H9 (cell line): ENCODE measurements at regions not wholly inside any gene's neighbourhood (a gene's known extent, or its start where the extent isn't known, plus 50 kb on each side); places are given as distances from the start of the nearest gene placed in this dataset.

Experiments used
- DNase-seq: peaks from one replicate; pipeline ENCODE4 v3.0.0-alpha.2; 2017
- H2AFZ ChIP-seq: one replicate; pipeline ENCODE4 v1.6.1; 2013; ENCODE audit warnings: mild to moderate bottlenecking, low read length, control low read depth, moderate library complexity
- H2AK5ac ChIP-seq: 2 replicates; pipeline ENCODE4 v1.6.1; 2013; ENCODE audit warnings: low read length, control low read depth, mixed read lengths; ENCODE audit not compliant: insufficient read length
- H2BK120ac ChIP-seq: one replicate; pipeline ENCODE4 v1.6.1; 2013; ENCODE audit warnings: low read depth, mild to moderate bottlenecking, low read length, control low read depth, inconsistent platforms; ENCODE audit not compliant: poor library complexity, severe bottlenecking
- H2BK12ac ChIP-seq: 2 replicates; pipeline ENCODE4 v1.6.1; 2013; ENCODE audit warnings: low read length, control low read depth, mixed read lengths, low read depth; ENCODE audit not compliant: insufficient read length
- H2BK15ac ChIP-seq: 2 replicates; pipeline ENCODE4 v1.6.1; 2013; ENCODE audit warnings: low read depth, low read length, control low read depth
- H2BK20ac ChIP-seq: one replicate; pipeline ENCODE4 v1.6.1; 2013; ENCODE audit warnings: low read depth, mild to moderate bottlenecking, low read length, control low read depth, inconsistent platforms; ENCODE audit not compliant: poor library complexity, severe bottlenecking
- H2BK5ac ChIP-seq: 2 replicates; pipeline ENCODE4 v1.6.1; 2013; ENCODE audit warnings: low read length, control low read depth, mixed read lengths; ENCODE audit not compliant: insufficient read length
- H3K14ac ChIP-seq: 2 replicates; pipeline ENCODE4 v1.6.1; 2013; ENCODE audit warnings: low read length, control low read depth; ENCODE audit not compliant: insufficient read depth
- H3K18ac ChIP-seq: 2 replicates; pipeline ENCODE4 v1.6.1; 2013; ENCODE audit warnings: low read depth, mild to moderate bottlenecking, mixed read lengths, low read length, control low read depth; ENCODE audit not compliant: insufficient read length
- H3K23ac ChIP-seq: 2 replicates; pipeline ENCODE4 v1.6.1; 2013; ENCODE audit warnings: low read length, control low read depth, mixed read lengths, low read depth; ENCODE audit not compliant: insufficient read length
- H3K23me2 ChIP-seq: 2 replicates; pipeline ENCODE4 v1.6.1; 2013; ENCODE audit warnings: low read depth, mild to moderate bottlenecking, mixed read lengths, low read length, control low read depth; ENCODE audit not compliant: insufficient read length, poor library complexity, severe bottlenecking
- H3K27ac ChIP-seq: 2 replicates; pipeline ENCODE4 v1.5.1; 2013; ENCODE audit warnings: low read length, control low read depth, mixed read lengths, low read depth; ENCODE audit not compliant: insufficient read length
- H3K27me3 ChIP-seq: 2 replicates; pipeline ENCODE4 v1.6.1; 2013; ENCODE audit warnings: low read length, control low read depth, inconsistent platforms; ENCODE audit not compliant: insufficient read depth
- H3K4ac ChIP-seq: 2 replicates; pipeline ENCODE4 v1.6.1; 2013; ENCODE audit warnings: low read depth, mild to moderate bottlenecking, control low read depth, inconsistent platforms, low read length, moderate library complexity
- H3K4me1 ChIP-seq: 2 replicates; pipeline ENCODE4 v1.6.1; 2013; ENCODE audit warnings: low read length, control low read depth, inconsistent platforms; ENCODE audit not compliant: insufficient read depth
- H3K4me2 ChIP-seq: 2 replicates; pipeline ENCODE4 v1.6.1; 2013; ENCODE audit warnings: low read length, control low read depth, mixed read lengths; ENCODE audit not compliant: insufficient read length, insufficient read depth
- H3K56ac ChIP-seq: 2 replicates; pipeline ENCODE4 v1.6.1; 2013; ENCODE audit warnings: low read depth, mild to moderate bottlenecking, mixed read lengths, low read length, control low read depth; ENCODE audit not compliant: insufficient read length
- H3K79me1 ChIP-seq: 2 replicates; pipeline ENCODE4 v1.6.1; 2013; ENCODE audit warnings: low read depth, mild to moderate bottlenecking, moderate library complexity, low read length, control low read depth, inconsistent platforms; ENCODE audit not compliant: insufficient read depth, poor library complexity, severe bottlenecking
- H3K79me2 ChIP-seq: 2 replicates; pipeline ENCODE4 v1.6.1; 2013; ENCODE audit warnings: low read length, control low read depth, inconsistent platforms; ENCODE audit not compliant: insufficient read depth
- H3K9ac ChIP-seq: 2 replicates; pipeline ENCODE4 v1.6.1; 2013; ENCODE audit warnings: low read length, control low read depth, mixed read lengths; ENCODE audit not compliant: insufficient read length; ENCODE audit errors: extremely low read depth
- H3K9me3 ChIP-seq: one replicate; pipeline ENCODE4 v1.6.1; 2013; ENCODE audit warnings: low read depth, low read length, inconsistent platforms; ENCODE audit not compliant: control insufficient read depth
- H3T11ph ChIP-seq: one replicate; pipeline ENCODE4 v1.6.1; 2013; ENCODE audit warnings: mild to moderate bottlenecking, low read length, control low read depth, inconsistent platforms
- H4K20me1 ChIP-seq: one replicate; pipeline ENCODE4 v1.6.1; 2013; ENCODE audit not compliant: control insufficient read depth, insufficient read length, insufficient read depth
- H4K5ac ChIP-seq: 2 replicates; pipeline ENCODE4 v1.6.1; 2013; ENCODE audit warnings: low read depth, mild to moderate bottlenecking, mixed read lengths, low read length, control low read depth; ENCODE audit not compliant: insufficient read length
- H4K8ac ChIP-seq: replicated peaks from 2 replicates; pipeline ENCODE4 v1.6.1; 2013; ENCODE audit warnings: low read length, control low read depth, mixed read lengths, low read depth; ENCODE audit not compliant: insufficient read length
- H4K91ac ChIP-seq: 2 replicates; pipeline ENCODE4 v1.6.1; 2013; ENCODE audit warnings: low read depth, mild to moderate bottlenecking, moderate library complexity, mixed read lengths, low read length, control low read depth; ENCODE audit not compliant: insufficient read length
- H3K27ac Mint-ChIP-seq, 3 experiments: 2 replicates in 2 of 3; 3 replicates in 1 of 3; pipeline ENCODE4 v1.8.0; 2020 to 2021; ENCODE audit warnings: mixed read lengths in 3 of 3, mild to moderate bottlenecking in 1 of 3, moderate library complexity in 1 of 3
- H3K27me3 Mint-ChIP-seq: 2 replicates; pipeline ENCODE4 v1.8.0; 2021; ENCODE audit warnings: low read depth, mild to moderate bottlenecking, moderate library complexity, mixed read lengths
- H3K36me3 Mint-ChIP-seq, 3 experiments: 2 replicates in 2 of 3; 3 replicates in 1 of 3; pipeline ENCODE4 v1.8.0; 2020 to 2021; ENCODE audit warnings: low read depth in 3 of 3, mixed read lengths in 3 of 3; ENCODE audit not compliant: insufficient read depth in 1 of 3
- H3K4me1 Mint-ChIP-seq, 2 experiments: 2 replicates each; pipeline ENCODE4 v1.8.0; 2020; ENCODE audit warnings: mixed read lengths in 2 of 2
- H3K4me3 Mint-ChIP-seq, 2 experiments: 2 replicates in 1 of 2; 3 replicates in 1 of 2; pipeline ENCODE4 v1.8.0; 2020 to 2021; ENCODE audit warnings: mild to moderate bottlenecking in 2 of 2, mixed read lengths in 2 of 2, moderate library complexity in 1 of 2
- H3K9me3 Mint-ChIP-seq, 2 experiments: 2 replicates in 1 of 2; 3 replicates in 1 of 2; pipeline ENCODE4 v1.8.0; 2020; ENCODE audit warnings: mild to moderate bottlenecking in 2 of 2, mixed read lengths in 2 of 2, moderate library complexity in 1 of 2
- CTCF ChIP-seq: fragments of 200-600 bp; sonication (generic); conservative IDR thresholded peaks from 3 replicates; pipeline ENCODE4 v1.8.0; 2021; ENCODE audit warnings: antibody characterized with exemption, mild to moderate bottlenecking
- WGBS: extraction: QIAGEN DNeasy Blood & Tissue Kit; methylation state at CpG from one replicate; pipeline ENCODE4 v1.1.7; 2013; ENCODE audit warnings: missing lambda C conversion rate, low lambda C conversion rate, mixed read lengths; ENCODE audit not compliant: insufficient read length; ENCODE audit errors: extremely low coverage; 5-methylcytosine and 5-hydroxymethylcytosine counted together

- H2BK120ac ChIP-seq: no peak overlapping the region
- H3K23ac ChIP-seq: no peak overlapping the region
- WGBS: no CpG with 5 or more reads among the region's 2 CpGs
- Mint-ChIP-seq H3K9me3 (no peaks in the 10 kb centered on the region; a peak in 2 of 5 replicates), H3K36me3 (no peaks in the 10 kb centered on the region), H3K4me3 (no peak overlapping the region), H3K27ac (no peak overlapping the region), H3K4me1 (peaks cover 2 to 4% of the 10 kb centered on the region in 2 experiments; a peak in 3 of 4 replicates), H3K27me3 (no peaks in the 10 kb centered on the region; the same call in 1 of the 2 replicates)
- H3K9ac ChIP-seq: no peak overlapping the region
- TF ChIP-seq CTCF: no peak
- no peaks in the 10 kb centered on the region for H3K4me1 ChIP-seq
- no peak overlapping the region for H3K14ac ChIP-seq
- H2BK15ac ChIP-seq: no peak overlapping the region
- no peaks in the 10 kb centered on the region for H3K79me2 ChIP-seq
- H4K8ac ChIP-seq: no peak overlapping the region
- H3K18ac ChIP-seq: no peak overlapping the region
- no peak overlapping the region for H3T11ph ChIP-seq
- no peak overlapping the region for H2BK5ac ChIP-seq
- H3K27ac ChIP-seq: no peak overlapping the region
- no peak overlapping the region for H3K56ac ChIP-seq
- H2AK5ac ChIP-seq: no peak overlapping the region
- no peak for DNase-seq
- H3K9me3 ChIP-seq: no peaks in the 10 kb centered on the region
- no peaks in the 10 kb centered on the region for H4K20me1 ChIP-seq
- H3K79me1 ChIP-seq: no peaks in the 10 kb centered on the region
- H3K23me2 ChIP-seq: no peaks in the 10 kb centered on the region
- H2AFZ ChIP-seq: no peak overlapping the region
- H2BK20ac ChIP-seq: no peak overlapping the region
- no peak overlapping the region for H3K4ac ChIP-seq
- no peak overlapping the region for H3K4me2 ChIP-seq
- H2BK12ac ChIP-seq: no peak overlapping the region
- H3K27me3 ChIP-seq: no peaks in the 10 kb centered on the region
- H4K5ac ChIP-seq: no peak overlapping the region
- H4K91ac ChIP-seq: no peak overlapping the region
These were observed 521.3 kb downstream of the TUSC7 start for GRCh38 chr3:117230924-117231323.
